Neuronal stem cell (in vitro differentiated cells): ENCODE measurements at regions not wholly inside any gene's neighbourhood (a gene's known extent, or its start where the extent isn't known, plus 50 kb on each side); places are given as distances from the start of the nearest gene placed in this dataset.

Experiments used
- DNase-seq: peaks from one replicate; pipeline ENCODE4 v3.0.0-alpha.2; 2013; ENCODE audit warnings: low spot score
- H2AFZ ChIP-seq: one replicate; pipeline ENCODE4 v1.6.1; 2013; ENCODE audit warnings: mild to moderate bottlenecking, low read length, inconsistent platforms
- H2AK5ac ChIP-seq: 2 replicates; pipeline ENCODE4 v1.6.1; 2013; ENCODE audit warnings: low read depth, mild to moderate bottlenecking, inconsistent platforms, low read length, moderate library complexity, mixed read lengths
- H2BK120ac ChIP-seq: 2 replicates; pipeline ENCODE4 v1.6.1; 2013; ENCODE audit warnings: low read depth, mild to moderate bottlenecking, inconsistent platforms, low read length, moderate library complexity, mixed read lengths
- H2BK12ac ChIP-seq: one replicate; pipeline ENCODE4 v1.6.1; 2013; ENCODE audit warnings: low read length, inconsistent platforms
- H2BK15ac ChIP-seq: 2 replicates; pipeline ENCODE4 v1.6.1; 2013; ENCODE audit warnings: mild to moderate bottlenecking, low read length, inconsistent platforms, mixed read lengths
- H2BK5ac ChIP-seq: one replicate; pipeline ENCODE4 v1.6.1; 2013; ENCODE audit warnings: inconsistent platforms, mild to moderate bottlenecking, low read length, moderate library complexity
- H3K14ac ChIP-seq: one replicate; pipeline ENCODE4 v1.6.1; 2013; ENCODE audit warnings: low read length, inconsistent platforms
- H3K18ac ChIP-seq: 2 replicates; pipeline ENCODE4 v1.6.1; 2013; ENCODE audit warnings: low read length, inconsistent platforms
- H3K23ac ChIP-seq: 2 replicates; pipeline ENCODE4 v1.6.1; 2013; ENCODE audit warnings: low read depth, mild to moderate bottlenecking, mixed read lengths, low read length, inconsistent platforms; ENCODE audit not compliant: poor library complexity
- H3K27ac ChIP-seq: replicated peaks from 3 replicates; pipeline ENCODE4 v1.5.1; 2013; ENCODE audit warnings: low read length, inconsistent platforms
- H3K27me3 ChIP-seq, 3 experiments: 2 replicates each; pipeline ENCODE4 v1.6.1; 2013; ENCODE audit warnings: low read length in 3 of 3, mild to moderate bottlenecking in 2 of 3, inconsistent platforms in 1 of 3, low read depth in 1 of 3, mixed read lengths in 1 of 3, moderate library complexity in 1 of 3; ENCODE audit not compliant: control insufficient read depth in 3 of 3, insufficient read depth in 3 of 3
- H3K36me3 ChIP-seq, 2 donors: replicated peaks in 1 of 2; 2 replicates each; pipeline ENCODE4 v1.6.1; 2013; ENCODE audit warnings: low read length in 2 of 2; ENCODE audit not compliant: control insufficient read depth in 2 of 2, insufficient read depth in 2 of 2
- H3K4ac ChIP-seq: 2 replicates; pipeline ENCODE4 v1.6.1; 2013; ENCODE audit warnings: inconsistent platforms, mild to moderate bottlenecking, low read length, moderate library complexity
- H3K4me1 ChIP-seq, 2 donors: 1 replicate in 1 of 2; 2 replicates in 1 of 2; pipeline ENCODE4 v1.6.1; 2013; ENCODE audit warnings: low read length in 2 of 2, low read depth in 1 of 2; ENCODE audit not compliant: control insufficient read depth in 2 of 2, insufficient read depth in 1 of 2
- H3K4me2 ChIP-seq: one replicate; pipeline ENCODE4 v1.6.1; 2013; ENCODE audit warnings: mild to moderate bottlenecking, low read length, inconsistent platforms; ENCODE audit not compliant: insufficient read depth, poor library complexity, severe bottlenecking
- H3K4me3 ChIP-seq, 2 donors: 2 replicates each; pipeline ENCODE4 v1.5.1; 2013; ENCODE audit warnings: low read length in 2 of 2, mild to moderate bottlenecking in 2 of 2, inconsistent platforms in 1 of 2, moderate library complexity in 1 of 2
- H3K79me1 ChIP-seq: one replicate; pipeline ENCODE4 v1.6.1; 2013; ENCODE audit warnings: low read depth, mild to moderate bottlenecking, inconsistent platforms, low read length, moderate library complexity
- H3K9ac ChIP-seq: one replicate; pipeline ENCODE4 v1.6.1; 2013; ENCODE audit warnings: mild to moderate bottlenecking, low read depth, low read length, inconsistent platforms; ENCODE audit not compliant: poor library complexity
- H3K9me3 ChIP-seq, 2 donors: replicated peaks in 1 of 2; 2 replicates each; pipeline versions ENCODE3 to v1.6.1; 2013; ENCODE audit warnings: low read length in 2 of 2, mild to moderate bottlenecking in 2 of 2, inconsistent platforms in 1 of 2, low read depth in 1 of 2, mixed read lengths in 1 of 2, moderate library complexity in 1 of 2; ENCODE audit not compliant: control insufficient read depth in 2 of 2, insufficient read depth in 1 of 2
- H4K8ac ChIP-seq: one replicate; pipeline ENCODE4 v1.6.1; 2013; ENCODE audit warnings: low read depth, mild to moderate bottlenecking, inconsistent platforms, low read length, moderate library complexity
- H4K91ac ChIP-seq: one replicate; pipeline ENCODE4 v1.6.1; 2013; ENCODE audit warnings: low read length, low read depth, mild to moderate bottlenecking, inconsistent platforms; ENCODE audit not compliant: poor library complexity
- WGBS, 2 donors: extraction: QIAGEN DNeasy Blood & Tissue Kit; methylation state at CpG; one replicate each; pipeline ENCODE4 v1.1.7; 2013; ENCODE audit warnings: missing lambda C conversion rate in 2 of 2, mixed read lengths in 1 of 2; ENCODE audit not compliant: insufficient read length in 2 of 2, insufficient replicate concordance in 1 of 2; ENCODE audit errors: extremely low coverage in 2 of 2; 5-methylcytosine and 5-hydroxymethylcytosine counted together

GRCh38 chr5:143732402-143732801 is 79.6 kb upstream of the HMHB1 start:
- no peak overlapping the region for H2BK15ac ChIP-seq
- no peaks in the 10 kb centered on the region for H3K9me3 ChIP-seq
- H4K8ac ChIP-seq = no peak overlapping the region
- no peak overlapping the region for H3K4me2 ChIP-seq
- no peak overlapping the region for H3K14ac ChIP-seq
- no peak overlapping the region for H2AFZ ChIP-seq
- no peaks in the 10 kb centered on the region for H3K79me1 ChIP-seq
- WGBS, 2 donors = no CpG with 5 or more reads among the region's 1 CpG
- H2AK5ac ChIP-seq = no peak overlapping the region
- no peaks in the 10 kb centered on the region for H3K36me3 ChIP-seq
- no peak overlapping the region for H3K23ac ChIP-seq
- peaks cover 0 to 5% (median 0%) of the 10 kb centered on the region in 3 experiments for H3K27me3 ChIP-seq
- no peak overlapping the region for H2BK120ac ChIP-seq
- no peak overlapping the region for H2BK12ac ChIP-seq
- H4K91ac ChIP-seq = no peak overlapping the region
- no peak overlapping the region for H3K27ac ChIP-seq
- H3K9ac ChIP-seq = no peak overlapping the region
- no peak overlapping the region for H3K18ac ChIP-seq
- H3K4ac ChIP-seq = no peak overlapping the region
- no peak for DNase-seq
- H3K4me1 ChIP-seq = no peaks in the 10 kb centered on the region
- no peak overlapping the region for H2BK5ac ChIP-seq
- H3K4me3 ChIP-seq = no peak overlapping the region

DNA sequence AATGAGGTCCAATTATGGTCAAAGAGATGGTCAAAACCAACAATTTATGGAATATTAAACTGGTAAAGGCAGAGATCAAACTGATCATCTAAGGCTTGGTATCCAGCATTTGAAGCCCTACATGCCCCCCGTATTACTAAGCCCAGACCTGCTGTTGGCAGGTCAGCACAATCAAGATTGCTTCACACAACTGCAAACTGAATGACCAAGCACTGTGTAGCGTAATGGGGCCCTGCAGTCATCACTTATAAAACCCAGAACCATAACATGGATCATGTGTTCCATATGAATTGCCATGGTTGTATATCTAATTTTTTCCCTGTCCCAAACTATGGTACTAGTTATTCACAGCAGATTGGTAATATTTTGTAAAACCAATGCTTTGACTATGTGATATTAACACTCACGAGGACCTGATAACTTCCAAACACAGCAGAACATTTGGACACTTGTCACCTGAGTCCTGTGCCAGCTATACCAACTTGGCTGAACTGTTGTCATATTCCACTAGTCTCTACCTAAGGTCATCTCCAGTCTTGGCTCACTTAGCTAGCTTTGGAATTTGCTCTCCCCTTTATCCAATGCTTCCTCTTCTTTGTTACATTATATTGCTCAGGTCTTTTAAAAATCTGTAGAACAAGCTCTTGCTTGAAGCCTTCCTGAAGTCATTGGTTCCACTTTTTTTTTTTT is 81.7 kb upstream of the HMHB1 start:
- no peak overlapping the region for H2BK5ac ChIP-seq
- no peak overlapping the region for H3K4me3 ChIP-seq
- no peaks in the 10 kb centered on the region for H3K79me1 ChIP-seq
- H2AK5ac ChIP-seq = no peak overlapping the region
- no peak overlapping the region for H3K9ac ChIP-seq
- no peak overlapping the region for H3K4me2 ChIP-seq
- no peak overlapping the region for H3K4ac ChIP-seq
- H2BK12ac ChIP-seq = no peak overlapping the region
- no peak overlapping the region for H2BK15ac ChIP-seq
- no peak overlapping the region for H4K8ac ChIP-seq
- H3K4me1 ChIP-seq = no peaks in the 10 kb centered on the region
- no peak overlapping the region for H2BK120ac ChIP-seq
- WGBS, 2 donors = no CpG with 5 or more reads among the region's 3 CpGs
- no peaks in the 10 kb centered on the region for H3K36me3 ChIP-seq
- no peak overlapping the region for H2AFZ ChIP-seq
- no peaks in the 10 kb centered on the region for H3K9me3 ChIP-seq
- H3K27me3 ChIP-seq = peaks cover 0 to 5% (median 0%) of the 10 kb centered on the region in 3 experiments
- no peak overlapping the region for H3K23ac ChIP-seq
- no peak overlapping the region for H4K91ac ChIP-seq
- no peak overlapping the region for H3K18ac ChIP-seq
- no peak overlapping the region for H3K14ac ChIP-seq
- no peak for DNase-seq
- no peak overlapping the region for H3K27ac ChIP-seq

- no peak overlapping the region for H2AK5ac ChIP-seq
- H3K18ac ChIP-seq = no peak overlapping the region
- H2BK15ac ChIP-seq = no peak overlapping the region
- no peaks in the 10 kb centered on the region for H3K4me1 ChIP-seq
- H3K27me3 ChIP-seq = peaks cover 0 to 5% (median 0%) of the 10 kb centered on the region in 3 experiments
- H3K36me3 ChIP-seq = no peaks in the 10 kb centered on the region
- H3K4ac ChIP-seq = no peak overlapping the region
- no peak overlapping the region for H3K23ac ChIP-seq
- H2BK12ac ChIP-seq = no peak overlapping the region
- no peak overlapping the region for H2AFZ ChIP-seq
- no peak overlapping the region for H2BK5ac ChIP-seq
- no peak overlapping the region for H3K14ac ChIP-seq
- H4K91ac ChIP-seq = no peak overlapping the region
- DNase-seq = no peak
- no peak overlapping the region for H3K4me3 ChIP-seq
- H3K79me1 ChIP-seq = no peaks in the 10 kb centered on the region
- no peaks in the 10 kb centered on the region for H3K9me3 ChIP-seq
- no peak overlapping the region for H2BK120ac ChIP-seq
- H3K4me2 ChIP-seq = no peak overlapping the region
- no peak overlapping the region for H3K27ac ChIP-seq
- no peak overlapping the region for H3K9ac ChIP-seq
- no peak overlapping the region for H4K8ac ChIP-seq
- no CpG with 5 or more reads among the region's 1 CpG for WGBS, 2 donors
Observed at GRCh38 chr5:143729334-143729946, 82.5 kb upstream of the HMHB1 start.

GRCh38 chr5:143723159-143723558 is 88.8 kb upstream of the HMHB1 start:
- H2BK5ac ChIP-seq = no peak overlapping the region
- H3K4me3 ChIP-seq = no peak overlapping the region
- H3K27me3 ChIP-seq = no peaks in the 10 kb centered on the region
- H2BK120ac ChIP-seq = no peak overlapping the region
- no peak overlapping the region for H3K9ac ChIP-seq
- no peaks in the 10 kb centered on the region for H3K9me3 ChIP-seq
- no peak overlapping the region for H4K91ac ChIP-seq
- no peak for DNase-seq
- H3K79me1 ChIP-seq = no peaks in the 10 kb centered on the region
- H2AK5ac ChIP-seq = no peak overlapping the region
- no peak overlapping the region for H3K4ac ChIP-seq
- H3K4me1 ChIP-seq = no peaks in the 10 kb centered on the region
- no peak overlapping the region for H3K27ac ChIP-seq
- no peak overlapping the region for H2BK15ac ChIP-seq
- no peak overlapping the region for H4K8ac ChIP-seq
- H3K18ac ChIP-seq = no peak overlapping the region
- no peak overlapping the region for H3K14ac ChIP-seq
- no peak overlapping the region for H2AFZ ChIP-seq
- H2BK12ac ChIP-seq = no peak overlapping the region
- no peak overlapping the region for H3K23ac ChIP-seq
- H3K4me2 ChIP-seq = no peak overlapping the region
- H3K36me3 ChIP-seq = no peaks in the 10 kb centered on the region
